ENCODE measurements at regions not wholly inside any gene's neighbourhood (a gene's known extent, or its start where the extent isn't known, plus 50 kb on each side); places are given as distances from the start of the nearest gene placed in this dataset.

DNA sequence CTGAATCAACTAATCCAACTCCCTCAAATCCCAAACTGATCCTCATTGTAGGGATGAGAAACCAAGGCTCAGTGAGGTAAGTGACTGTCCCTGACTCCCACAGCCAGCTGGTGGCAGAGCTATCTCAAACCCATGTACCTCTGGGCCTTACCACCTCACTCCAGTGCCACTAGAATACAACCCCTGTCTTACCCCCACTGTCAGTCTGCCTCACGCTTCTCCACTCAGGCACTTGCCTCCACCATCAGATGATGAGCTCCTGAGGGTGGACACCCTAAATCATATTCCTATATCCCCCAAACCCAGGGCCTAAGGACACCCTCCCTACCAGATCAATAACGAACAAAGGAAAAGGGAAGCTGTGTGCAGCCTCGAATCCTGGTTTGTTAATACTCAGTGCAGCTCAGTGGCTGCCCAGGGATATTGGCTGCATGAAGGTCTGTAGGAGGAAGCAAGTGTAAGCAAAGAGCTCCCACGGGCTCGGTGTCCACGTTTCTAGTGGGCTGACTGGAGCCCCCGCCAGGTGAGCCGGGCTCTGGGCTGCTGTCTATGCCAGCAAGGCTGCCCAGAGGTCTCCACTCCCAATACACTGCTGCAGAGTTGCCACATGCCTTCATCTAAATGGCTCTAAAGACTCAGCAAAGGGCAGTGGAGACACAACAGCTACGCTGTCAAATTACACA lies 533.4 kb downstream of the MATN1 start:
- H3K79me2 ChIP-seq (ENCODE audit: insufficient read depth, low read length) = no peaks in the 10 kb centered on the region
- no peak overlapping the region for H3K9ac ChIP-seq (ENCODE audit: low read length)
- H3K4me1 ChIP-seq (ENCODE audit: insufficient read depth, low read length) = no peaks in the 10 kb centered on the region
- no peak for FAIRE-seq
- H3K4me3 Mint-ChIP-seq (ENCODE audit: unreplicated experiment) = no peak overlapping the region
- no peaks in the 10 kb centered on the region for H3K27me3 ChIP-seq (ENCODE audit: insufficient read depth, low read length)
- no peak overlapping the region for H3K27ac Mint-ChIP-seq (ENCODE audit: unreplicated experiment)
- no peak overlapping the region for H3K4me3 ChIP-seq (ENCODE audit: insufficient read depth, low read depth, low read length)
- H3K36me3 ChIP-seq (ENCODE audit: insufficient read depth, low read length) = no peaks in the 10 kb centered on the region
- H3K9me3 ChIP-seq (ENCODE audit: insufficient read depth, low read depth, low read length) = no peaks in the 10 kb centered on the region
- no peak overlapping the region for H3K4me2 ChIP-seq (ENCODE audit: low read length)
- peaks cover 5% of the 10 kb centered on the region for H3K4me1 Mint-ChIP-seq (ENCODE audit: low read depth, unreplicated experiment)
- H4K20me1 ChIP-seq (ENCODE audit: insufficient read depth, low read length) = no peaks in the 10 kb centered on the region
- no peak overlapping the region for H3K27ac ChIP-seq (ENCODE audit: low read depth, low read length)
- TF ChIP-seq, protein P1, sequence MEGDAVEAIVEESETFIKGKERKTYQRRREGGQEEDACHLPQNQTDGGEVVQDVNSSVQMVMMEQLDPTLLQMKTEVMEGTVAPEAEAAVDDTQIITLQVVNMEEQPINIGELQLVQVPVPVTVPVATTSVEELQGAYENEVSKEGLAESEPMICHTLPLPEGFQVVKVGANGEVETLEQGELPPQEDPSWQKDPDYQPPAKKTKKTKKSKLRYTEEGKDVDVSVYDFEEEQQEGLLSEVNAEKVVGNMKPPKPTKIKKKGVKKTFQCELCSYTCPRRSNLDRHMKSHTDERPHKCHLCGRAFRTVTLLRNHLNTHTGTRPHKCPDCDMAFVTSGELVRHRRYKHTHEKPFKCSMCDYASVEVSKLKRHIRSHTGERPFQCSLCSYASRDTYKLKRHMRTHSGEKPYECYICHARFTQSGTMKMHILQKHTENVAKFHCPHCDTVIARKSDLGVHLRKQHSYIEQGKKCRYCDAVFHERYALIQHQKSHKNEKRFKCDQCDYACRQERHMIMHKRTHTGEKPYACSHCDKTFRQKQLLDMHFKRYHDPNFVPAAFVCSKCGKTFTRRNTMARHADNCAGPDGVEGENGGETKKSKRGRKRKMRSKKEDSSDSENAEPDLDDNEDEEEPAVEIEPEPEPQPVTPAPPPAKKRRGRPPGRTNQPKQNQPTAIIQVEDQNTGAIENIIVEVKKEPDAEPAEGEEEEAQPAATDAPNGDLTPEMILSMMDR (IDR thresholded peaks at IDR 0.05; ENCODE audit: insufficient read depth, low read depth, low read length) = no peak
- TF ChIP-seq EZH2 (IDR thresholded peaks at IDR 0.05; ENCODE audit: insufficient read depth, low read length) = no peak
- H3K27me3 Mint-ChIP-seq (ENCODE audit: low read depth, unreplicated experiment) = peaks cover 44% of the 10 kb centered on the region
- no peak for DNase-seq (ENCODE audit: low read depth)
- no peaks in the 10 kb centered on the region for H3K36me3 Mint-ChIP-seq (ENCODE audit: low read depth, unreplicated experiment)
- H2AFZ ChIP-seq (ENCODE audit: low read depth, low read length) = no peak overlapping the region
- peaks cover 1% of the 10 kb centered on the region for H3K9me3 Mint-ChIP-seq (ENCODE audit: unreplicated experiment)

DNA sequence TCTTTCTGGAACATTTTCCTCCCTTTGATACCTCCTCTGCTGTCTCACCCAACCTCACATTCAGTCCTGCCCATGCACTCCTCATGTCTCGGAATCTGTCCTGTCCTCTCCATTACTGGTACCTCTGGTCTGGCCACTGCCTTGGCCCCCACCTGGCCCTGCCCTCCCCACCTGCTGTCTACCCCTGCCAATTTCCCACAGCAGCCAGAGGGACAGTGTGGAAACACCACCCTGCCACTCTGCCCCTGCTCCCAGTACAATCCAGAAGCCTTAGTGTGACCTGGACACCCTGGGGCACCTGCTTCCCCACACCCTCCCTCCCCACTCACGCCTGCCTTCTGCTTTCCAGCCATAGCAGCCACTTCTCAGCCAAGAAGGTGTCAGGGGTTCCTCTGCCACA lies 534.4 kb downstream of the MATN1 start:
- H3K4me1 ChIP-seq (ENCODE audit: insufficient read depth, low read length) = no peaks in the 10 kb centered on the region
- no peaks in the 10 kb centered on the region for H3K9me3 ChIP-seq (ENCODE audit: insufficient read depth, low read depth, low read length)
- Mint-ChIP-seq H3K4me3 (ENCODE audit: unreplicated experiment) (no peak overlapping the region), H3K9me3 (ENCODE audit: unreplicated experiment) (peaks cover 1% of the 10 kb centered on the region), H3K27ac (ENCODE audit: unreplicated experiment) (no peak overlapping the region), H3K36me3 (ENCODE audit: low read depth, unreplicated experiment) (no peaks in the 10 kb centered on the region), H3K4me1 (ENCODE audit: low read depth, unreplicated experiment) (peaks cover 5% of the 10 kb centered on the region), H3K27me3 (ENCODE audit: low read depth, unreplicated experiment) (peaks cover 38% of the 10 kb centered on the region)
- H3K79me2 ChIP-seq (ENCODE audit: insufficient read depth, low read length) = no peaks in the 10 kb centered on the region
- no peaks in the 10 kb centered on the region for H3K27me3 ChIP-seq (ENCODE audit: insufficient read depth, low read length)
- H3K9ac ChIP-seq (ENCODE audit: low read length) = no peak overlapping the region
- no peaks in the 10 kb centered on the region for H4K20me1 ChIP-seq (ENCODE audit: insufficient read depth, low read length)
- H3K36me3 ChIP-seq (ENCODE audit: insufficient read depth, low read length) = no peaks in the 10 kb centered on the region
- no peak for FAIRE-seq
- H3K4me3 ChIP-seq (ENCODE audit: insufficient read depth, low read depth, low read length) = no peak overlapping the region
- no peak overlapping the region for H3K27ac ChIP-seq (ENCODE audit: low read depth, low read length)
- no peak for TF ChIP-seq EZH2 (IDR thresholded peaks at IDR 0.05; ENCODE audit: insufficient read depth, low read length)
- TF ChIP-seq, protein P1 (IDR thresholded peaks at IDR 0.05; ENCODE audit: insufficient read depth, low read depth, low read length) = no peak
- H2AFZ ChIP-seq (ENCODE audit: low read depth, low read length) = no peak overlapping the region
- DNase-seq (ENCODE audit: low read depth) = no peak
- H3K4me2 ChIP-seq (ENCODE audit: low read length) = no peak overlapping the region

DNA sequence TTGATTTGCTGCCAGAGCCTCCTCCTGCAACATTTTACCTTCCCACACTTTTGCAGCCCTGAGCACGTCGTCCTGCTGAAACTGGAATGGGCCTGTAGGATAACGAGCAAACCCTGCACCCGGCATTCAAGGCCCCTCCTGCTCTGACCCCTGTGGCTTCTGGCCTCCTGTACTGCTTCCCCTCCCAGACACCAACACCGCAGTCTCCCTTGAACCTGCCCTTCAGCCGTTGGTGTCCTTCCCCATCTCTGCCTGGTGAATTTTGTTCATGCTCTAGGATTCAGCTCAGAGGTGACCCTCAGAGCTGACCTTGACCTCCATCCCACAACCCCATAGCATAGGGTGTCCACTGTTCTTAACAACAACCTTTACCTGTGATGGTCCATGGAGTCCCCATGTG lies 535.1 kb downstream of the MATN1 start:
- Mint-ChIP-seq H3K4me3 (ENCODE audit: unreplicated experiment) (no peak overlapping the region), H3K27me3 (ENCODE audit: low read depth, unreplicated experiment) (peaks cover 34% of the 10 kb centered on the region), H3K9me3 (ENCODE audit: unreplicated experiment) (peaks cover 1% of the 10 kb centered on the region), H3K36me3 (ENCODE audit: low read depth, unreplicated experiment) (no peaks in the 10 kb centered on the region), H3K27ac (ENCODE audit: unreplicated experiment) (no peak overlapping the region), H3K4me1 (ENCODE audit: low read depth, unreplicated experiment) (peaks cover 5% of the 10 kb centered on the region)
- H3K27me3 ChIP-seq (ENCODE audit: insufficient read depth, low read length) = no peaks in the 10 kb centered on the region
- H3K4me2 ChIP-seq (ENCODE audit: low read length) = no peak overlapping the region
- FAIRE-seq = no peak
- H2AFZ ChIP-seq (ENCODE audit: low read depth, low read length) = no peak overlapping the region
- no peaks in the 10 kb centered on the region for H3K9me3 ChIP-seq (ENCODE audit: insufficient read depth, low read depth, low read length)
- H3K79me2 ChIP-seq (ENCODE audit: insufficient read depth, low read length) = no peaks in the 10 kb centered on the region
- no peak for DNase-seq (ENCODE audit: low read depth)
- no peaks in the 10 kb centered on the region for H3K36me3 ChIP-seq (ENCODE audit: insufficient read depth, low read length)
- no peaks in the 10 kb centered on the region for H4K20me1 ChIP-seq (ENCODE audit: insufficient read depth, low read length)
- no peak overlapping the region for H3K4me3 ChIP-seq (ENCODE audit: insufficient read depth, low read depth, low read length)
- H3K9ac ChIP-seq (ENCODE audit: low read length) = no peak overlapping the region
- TF ChIP-seq, protein P1 (IDR thresholded peaks at IDR 0.05; ENCODE audit: insufficient read depth, low read depth, low read length) = no peak
- TF ChIP-seq EZH2 (IDR thresholded peaks at IDR 0.05; ENCODE audit: insufficient read depth, low read length) = no peak
- no peaks in the 10 kb centered on the region for H3K4me1 ChIP-seq (ENCODE audit: insufficient read depth, low read length)
- no peak overlapping the region for H3K27ac ChIP-seq (ENCODE audit: low read depth, low read length)
